Mesendoderm (in vitro differentiated cells): ENCODE measurements at regions not wholly inside any gene's neighbourhood (a gene's known extent, or its start where the extent isn't known, plus 50 kb on each side); places are given as distances from the start of the nearest gene placed in this dataset.
A peak's percentile ranks its signal among the peaks of the same experiment; 100 is the strongest.

Source experiments
- DNase-seq: peaks from one replicate; pipeline ENCODE4 v3.0.0; 2013
- H2AK5ac ChIP-seq: 2 replicates; pipeline ENCODE4 v1.6.1; 2013; ENCODE audit warnings: low read length, inconsistent platforms
- H2BK120ac ChIP-seq: 2 replicates; pipeline ENCODE4 v1.6.1; 2013; ENCODE audit warnings: low read depth, mild to moderate bottlenecking, low read length, moderate library complexity, mixed read lengths
- H2BK15ac ChIP-seq: replicated peaks from 2 replicates; pipeline ENCODE4 v1.6.1; 2013; ENCODE audit warnings: low read depth, mild to moderate bottlenecking, moderate library complexity
- H2BK5ac ChIP-seq: 2 replicates; pipeline ENCODE4 v1.6.1; 2013; ENCODE audit warnings: low read length, inconsistent platforms
- H3K18ac ChIP-seq: 2 replicates; pipeline ENCODE4 v1.6.1; 2013; ENCODE audit warnings: mild to moderate bottlenecking, low read length, mixed read lengths
- H3K23ac ChIP-seq: one replicate; pipeline ENCODE4 v1.6.1; 2013; ENCODE audit warnings: low read length
- H3K27ac ChIP-seq: 2 replicates; pipeline ENCODE4 v1.5.1; 2013; ENCODE audit warnings: low read depth, mild to moderate bottlenecking, inconsistent platforms, low read length, moderate library complexity
- H3K27me3 ChIP-seq: 2 replicates; pipeline ENCODE4 v1.6.1; 2013; ENCODE audit warnings: low read length, control low read depth, mild to moderate bottlenecking, inconsistent platforms; ENCODE audit not compliant: insufficient read depth, poor library complexity
- H3K36me3 ChIP-seq: 2 replicates; pipeline ENCODE4 v1.6.1; 2013; ENCODE audit warnings: low read length, inconsistent platforms; ENCODE audit not compliant: control insufficient read depth, insufficient read depth
- H3K4ac ChIP-seq: one replicate; pipeline ENCODE4 v1.6.1; 2013; ENCODE audit warnings: low read depth, mild to moderate bottlenecking, low read length, moderate library complexity
- H3K4me1 ChIP-seq: 2 replicates; pipeline ENCODE4 v1.6.1; 2013; ENCODE audit warnings: low read depth, low read length, inconsistent platforms; ENCODE audit not compliant: control insufficient read depth
- H3K4me2 ChIP-seq: 2 replicates; pipeline ENCODE4 v1.6.1; 2013; ENCODE audit warnings: low read length
- H3K4me3 ChIP-seq: 2 replicates; pipeline ENCODE4 v1.5.1; 2013; ENCODE audit warnings: mild to moderate bottlenecking, low read length
- H3K56ac ChIP-seq: one replicate; pipeline ENCODE4 v1.6.1; 2013; ENCODE audit warnings: low read length
- H3K79me1 ChIP-seq: 2 replicates; pipeline ENCODE4 v1.6.1; 2013; ENCODE audit warnings: low read length, inconsistent platforms
- H3K79me2 ChIP-seq: 2 replicates; pipeline ENCODE4 v1.6.1; 2013; ENCODE audit warnings: mild to moderate bottlenecking, low read length; ENCODE audit not compliant: control insufficient read depth, insufficient read depth
- H3K9ac ChIP-seq: 2 replicates; pipeline ENCODE4 v1.6.1; 2013; ENCODE audit warnings: low read length, inconsistent platforms
- H4K5ac ChIP-seq: one replicate; pipeline ENCODE4 v1.6.1; 2013; ENCODE audit warnings: low read length
- H4K8ac ChIP-seq: one replicate; pipeline ENCODE4 v1.6.1; 2013; ENCODE audit warnings: low read depth, mild to moderate bottlenecking, control low read depth, low read length, moderate library complexity
- WGBS: extraction: QIAGEN DNeasy Blood & Tissue Kit; methylation state at CpG from one replicate; pipeline ENCODE4 v1.1.7; 2013; ENCODE audit warnings: low lambda C conversion rate, missing lambda C conversion rate; ENCODE audit not compliant: insufficient coverage; ENCODE audit errors: extremely low coverage; 5-methylcytosine and 5-hydroxymethylcytosine counted together

DNA sequence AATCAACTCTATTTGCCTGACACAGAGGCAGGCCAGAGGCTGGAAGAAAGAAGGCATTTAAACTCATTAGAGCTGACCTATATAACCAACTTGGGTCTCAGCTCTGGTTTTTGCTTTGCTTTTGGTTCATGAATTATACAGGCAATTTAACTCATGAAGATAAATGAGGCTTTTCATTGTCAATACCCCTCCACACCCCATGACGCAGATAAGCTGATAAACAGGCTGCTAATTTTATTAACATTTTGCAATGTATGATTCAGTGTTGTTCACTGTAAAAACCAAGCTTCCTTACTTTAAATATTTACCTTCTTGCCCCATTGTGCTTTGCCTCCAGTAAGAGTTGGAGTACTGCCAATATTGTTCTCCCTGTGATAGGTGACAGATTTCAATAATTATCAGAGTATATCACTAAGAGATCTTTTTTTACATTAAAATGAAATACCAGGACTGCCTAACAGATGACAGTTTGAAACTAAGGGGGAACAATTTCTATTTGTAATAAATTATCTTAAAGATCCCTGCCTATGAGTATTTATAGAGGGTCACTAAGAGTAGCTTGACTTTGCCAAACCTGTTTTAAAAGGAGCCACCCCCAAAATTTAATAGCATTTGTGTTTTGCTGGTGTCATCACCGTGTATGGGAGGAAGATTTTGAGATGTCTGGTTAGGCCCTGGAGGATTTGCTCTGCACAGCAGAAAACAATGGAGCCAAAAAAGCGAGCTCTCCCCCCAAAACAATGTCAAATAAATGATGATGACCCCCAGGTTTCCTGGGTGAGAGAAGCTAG lies 472.7 kb upstream of the NBEA start:
- no peak overlapping the region for H2BK120ac ChIP-seq
- peak; percentile 3 for DNase-seq
- no peak overlapping the region for H3K23ac ChIP-seq
- H4K8ac ChIP-seq: no peak overlapping the region
- H3K56ac ChIP-seq: no peak overlapping the region
- no peaks in the 10 kb centered on the region for H3K27me3 ChIP-seq
- no peak overlapping the region for H3K27ac ChIP-seq
- H2AK5ac ChIP-seq: no peak overlapping the region
- no peak overlapping the region for H3K9ac ChIP-seq
- WGBS: no CpG with 5 or more reads among the region's 3 CpGs
- no peak overlapping the region for H2BK5ac ChIP-seq
- H3K4me3 ChIP-seq: no peak overlapping the region
- H2BK15ac ChIP-seq: no peak overlapping the region
- H3K79me2 ChIP-seq: no peaks in the 10 kb centered on the region
- H3K4me2 ChIP-seq: no peak overlapping the region
- no peak overlapping the region for H3K18ac ChIP-seq
- peaks cover 2% of the 10 kb centered on the region for H3K4me1 ChIP-seq
- no peaks in the 10 kb centered on the region for H3K36me3 ChIP-seq
- no peaks in the 10 kb centered on the region for H3K79me1 ChIP-seq
- H4K5ac ChIP-seq: no peak overlapping the region
- H3K4ac ChIP-seq: no peak overlapping the region

DNA sequence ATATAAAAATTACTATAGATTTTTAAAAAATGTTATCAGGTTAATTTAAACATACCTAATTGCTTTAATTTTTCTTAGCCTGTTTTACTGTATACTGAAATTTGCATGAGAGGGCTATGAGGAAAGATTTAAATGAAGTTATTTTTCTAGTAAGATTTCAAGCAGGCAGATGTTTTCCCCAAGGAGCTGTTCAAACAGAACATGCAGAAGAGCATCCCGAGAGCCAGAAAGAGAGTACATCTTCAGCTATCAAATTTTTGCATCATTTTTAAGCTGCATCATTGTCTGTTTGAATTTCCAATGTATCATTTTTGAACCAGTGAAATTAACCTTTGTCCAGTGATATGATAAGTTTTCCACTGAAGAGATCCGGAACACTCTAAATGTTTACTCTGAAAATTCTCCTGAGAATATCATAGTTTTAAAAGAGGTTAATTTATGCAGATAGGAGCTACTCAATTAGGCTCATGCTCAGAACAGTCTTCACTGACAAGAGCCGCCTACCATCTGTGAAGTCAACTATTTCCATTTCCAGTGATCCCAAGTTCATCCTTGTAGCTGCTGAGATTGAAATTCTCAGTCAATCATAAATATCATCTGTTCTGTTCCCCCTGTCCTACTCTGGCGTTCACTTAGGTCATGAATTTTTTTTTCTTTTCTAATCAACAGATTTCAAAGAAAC lies 467.7 kb upstream of the NBEA start:
- no peak overlapping the region for H4K5ac ChIP-seq
- no peaks in the 10 kb centered on the region for H3K79me1 ChIP-seq
- no peak overlapping the region for H3K4me2 ChIP-seq
- no peak overlapping the region for H4K8ac ChIP-seq
- H3K4ac ChIP-seq: no peak overlapping the region
- H3K56ac ChIP-seq: no peak overlapping the region
- H3K18ac ChIP-seq: no peak overlapping the region
- no peaks in the 10 kb centered on the region for H3K27me3 ChIP-seq
- WGBS: no CpG with 5 or more reads among the region's 4 CpGs
- no peaks in the 10 kb centered on the region for H3K4me1 ChIP-seq
- no peak overlapping the region for H3K9ac ChIP-seq
- H3K4me3 ChIP-seq: no peak overlapping the region
- H3K36me3 ChIP-seq: no peaks in the 10 kb centered on the region
- no peak for DNase-seq
- no peak overlapping the region for H3K23ac ChIP-seq
- no peak overlapping the region for H2BK120ac ChIP-seq
- H2BK15ac ChIP-seq: no peak overlapping the region
- H3K27ac ChIP-seq: no peak overlapping the region
- no peak overlapping the region for H2AK5ac ChIP-seq
- no peak overlapping the region for H2BK5ac ChIP-seq
- no peaks in the 10 kb centered on the region for H3K79me2 ChIP-seq

DNA sequence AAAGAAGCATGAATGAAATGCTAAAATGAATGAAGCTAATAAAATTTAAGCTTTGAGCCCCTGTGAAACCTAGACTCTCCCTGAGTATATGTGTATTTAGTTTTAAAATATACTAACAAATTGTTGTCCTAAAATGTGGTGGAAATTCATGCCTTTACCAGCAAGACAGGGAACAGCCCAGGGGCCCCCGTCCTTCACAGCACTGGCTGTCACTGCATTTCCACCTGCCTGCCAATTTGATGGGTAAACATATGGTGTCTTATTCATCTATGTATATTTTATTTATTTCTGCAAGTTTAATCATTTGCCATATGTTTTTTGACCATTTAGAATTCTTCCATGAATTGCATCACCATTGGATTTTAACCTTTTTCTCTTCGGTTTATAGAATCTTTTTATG lies 463.7 kb upstream of the NBEA start:
- no peak overlapping the region for H4K5ac ChIP-seq
- no peak overlapping the region for H2BK15ac ChIP-seq
- H3K79me1 ChIP-seq: no peaks in the 10 kb centered on the region
- no peaks in the 10 kb centered on the region for H3K27me3 ChIP-seq
- no peak overlapping the region for H3K4me2 ChIP-seq
- H3K4me1 ChIP-seq: no peaks in the 10 kb centered on the region
- H3K56ac ChIP-seq: no peak overlapping the region
- DNase-seq: no peak
- no peak overlapping the region for H3K4me3 ChIP-seq
- H3K23ac ChIP-seq: no peak overlapping the region
- no peaks in the 10 kb centered on the region for H3K79me2 ChIP-seq
- H3K36me3 ChIP-seq: no peaks in the 10 kb centered on the region
- H3K27ac ChIP-seq: no peak overlapping the region
- H4K8ac ChIP-seq: no peak overlapping the region
- H2BK5ac ChIP-seq: no peak overlapping the region
- H2BK120ac ChIP-seq: no peak overlapping the region
- no peak overlapping the region for H3K9ac ChIP-seq
- no CpG with 5 or more reads among the region's 2 CpGs for WGBS
- H3K4ac ChIP-seq: no peak overlapping the region
- no peak overlapping the region for H2AK5ac ChIP-seq
- no peak overlapping the region for H3K18ac ChIP-seq

DNA sequence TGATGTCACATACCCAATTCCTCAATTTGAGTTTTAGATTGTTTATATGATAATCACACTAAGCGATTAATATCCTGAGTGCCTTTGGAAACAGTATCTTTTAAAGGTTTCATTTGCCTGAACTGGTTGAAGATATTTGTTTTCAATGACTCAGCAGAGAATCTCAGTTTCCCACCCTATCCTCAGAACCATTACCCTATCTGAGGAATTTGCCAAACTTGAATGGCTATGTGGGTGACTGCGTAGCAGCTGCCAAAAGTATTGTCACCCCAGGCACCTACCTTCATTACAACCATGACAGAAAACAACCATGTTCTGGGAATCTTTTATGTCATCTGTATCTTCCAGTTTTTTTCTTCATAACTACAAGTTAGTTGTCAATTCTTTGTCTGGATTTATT lies 440.1 kb upstream of the NBEA start:
- Histone ChIP-seq H3K4me1 (no peaks in the 10 kb centered on the region), H2BK120ac (no peak overlapping the region), H3K36me3 (no peaks in the 10 kb centered on the region), H4K5ac (no peak overlapping the region), H3K27me3 (no peaks in the 10 kb centered on the region), H3K56ac (no peak overlapping the region), H3K79me2 (no peaks in the 10 kb centered on the region), H3K4ac (no peak overlapping the region), H3K4me3 (no peak overlapping the region), H3K9ac (no peak overlapping the region), H3K79me1 (no peaks in the 10 kb centered on the region), H2AK5ac (no peak overlapping the region), H2BK5ac (no peak overlapping the region), H3K27ac (no peak overlapping the region), H3K4me2 (no peak overlapping the region), H3K23ac (no peak overlapping the region), H3K18ac (no peak overlapping the region), H2BK15ac (no peak overlapping the region), H4K8ac (no peak overlapping the region)
- no CpG with 5 or more reads among the region's 2 CpGs for WGBS
- peak; percentile 33 for DNase-seq

DNA sequence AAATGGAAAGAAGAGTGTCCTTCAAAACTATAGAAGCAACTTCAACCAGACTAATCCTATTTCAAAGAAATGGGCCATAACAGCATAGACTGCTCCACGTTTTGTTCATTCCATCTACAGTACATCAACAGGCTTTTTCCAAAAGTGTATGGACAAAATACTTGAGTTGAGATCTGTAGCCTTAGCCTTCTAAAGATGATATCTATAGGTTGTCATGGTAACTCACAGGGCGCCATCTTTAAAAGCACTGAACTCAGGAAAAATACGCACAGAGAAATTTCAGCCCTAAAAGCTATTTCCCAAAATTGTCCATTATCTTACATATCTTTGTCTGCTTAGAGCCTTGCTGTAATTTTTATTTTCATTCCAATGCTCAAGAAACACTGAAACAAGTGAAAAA lies 439.4 kb upstream of the NBEA start:
- Histone ChIP-seq H3K27ac (no peak overlapping the region), H3K27me3 (no peaks in the 10 kb centered on the region), H4K5ac (no peak overlapping the region), H2BK15ac (peak overlapping the region; percentile 11), H3K4ac (no peak overlapping the region), H2AK5ac (no peak overlapping the region), H4K8ac (no peak overlapping the region), H2BK5ac (no peak overlapping the region), H3K23ac (no peak overlapping the region), H3K4me2 (no peak overlapping the region), H3K56ac (no peak overlapping the region), H3K4me3 (no peak overlapping the region), H3K79me1 (no peaks in the 10 kb centered on the region), H3K9ac (no peak overlapping the region), H3K18ac (no peak overlapping the region), H2BK120ac (no peak overlapping the region), H3K79me2 (no peaks in the 10 kb centered on the region), H3K36me3 (no peaks in the 10 kb centered on the region), H3K4me1 (no peaks in the 10 kb centered on the region)
- DNase-seq: no peak
- no CpG with 5 or more reads among the region's 3 CpGs for WGBS
